H9 (cell line): ENCODE measurements at regions not wholly inside any gene's neighbourhood (a gene's known extent, or its start where the extent isn't known, plus 50 kb on each side); places are given as distances from the start of the nearest gene placed in this dataset.

Experiments used
- DNase-seq: peaks from one replicate; pipeline ENCODE4 v3.0.0-alpha.2; 2017
- H2AFZ ChIP-seq: one replicate; pipeline ENCODE4 v1.6.1; 2013; ENCODE audit warnings: mild to moderate bottlenecking, low read length, control low read depth, moderate library complexity
- H2AK5ac ChIP-seq: 2 replicates; pipeline ENCODE4 v1.6.1; 2013; ENCODE audit warnings: low read length, control low read depth, mixed read lengths; ENCODE audit not compliant: insufficient read length
- H2BK120ac ChIP-seq: one replicate; pipeline ENCODE4 v1.6.1; 2013; ENCODE audit warnings: low read depth, mild to moderate bottlenecking, low read length, control low read depth, inconsistent platforms; ENCODE audit not compliant: poor library complexity, severe bottlenecking
- H2BK12ac ChIP-seq: 2 replicates; pipeline ENCODE4 v1.6.1; 2013; ENCODE audit warnings: low read length, control low read depth, mixed read lengths, low read depth; ENCODE audit not compliant: insufficient read length
- H2BK15ac ChIP-seq: 2 replicates; pipeline ENCODE4 v1.6.1; 2013; ENCODE audit warnings: low read depth, low read length, control low read depth
- H2BK20ac ChIP-seq: one replicate; pipeline ENCODE4 v1.6.1; 2013; ENCODE audit warnings: low read depth, mild to moderate bottlenecking, low read length, control low read depth, inconsistent platforms; ENCODE audit not compliant: poor library complexity, severe bottlenecking
- H2BK5ac ChIP-seq: 2 replicates; pipeline ENCODE4 v1.6.1; 2013; ENCODE audit warnings: low read length, control low read depth, mixed read lengths; ENCODE audit not compliant: insufficient read length
- H3K14ac ChIP-seq: 2 replicates; pipeline ENCODE4 v1.6.1; 2013; ENCODE audit warnings: low read length, control low read depth; ENCODE audit not compliant: insufficient read depth
- H3K18ac ChIP-seq: 2 replicates; pipeline ENCODE4 v1.6.1; 2013; ENCODE audit warnings: low read depth, mild to moderate bottlenecking, mixed read lengths, low read length, control low read depth; ENCODE audit not compliant: insufficient read length
- H3K23ac ChIP-seq: 2 replicates; pipeline ENCODE4 v1.6.1; 2013; ENCODE audit warnings: low read length, control low read depth, mixed read lengths, low read depth; ENCODE audit not compliant: insufficient read length
- H3K23me2 ChIP-seq: 2 replicates; pipeline ENCODE4 v1.6.1; 2013; ENCODE audit warnings: low read depth, mild to moderate bottlenecking, mixed read lengths, low read length, control low read depth; ENCODE audit not compliant: insufficient read length, poor library complexity, severe bottlenecking
- H3K27ac ChIP-seq: 2 replicates; pipeline ENCODE4 v1.5.1; 2013; ENCODE audit warnings: low read length, control low read depth, mixed read lengths, low read depth; ENCODE audit not compliant: insufficient read length
- H3K27me3 ChIP-seq: 2 replicates; pipeline ENCODE4 v1.6.1; 2013; ENCODE audit warnings: low read length, control low read depth, inconsistent platforms; ENCODE audit not compliant: insufficient read depth
- H3K4ac ChIP-seq: 2 replicates; pipeline ENCODE4 v1.6.1; 2013; ENCODE audit warnings: low read depth, mild to moderate bottlenecking, control low read depth, inconsistent platforms, low read length, moderate library complexity
- H3K4me1 ChIP-seq: 2 replicates; pipeline ENCODE4 v1.6.1; 2013; ENCODE audit warnings: low read length, control low read depth, inconsistent platforms; ENCODE audit not compliant: insufficient read depth
- H3K4me2 ChIP-seq: 2 replicates; pipeline ENCODE4 v1.6.1; 2013; ENCODE audit warnings: low read length, control low read depth, mixed read lengths; ENCODE audit not compliant: insufficient read length, insufficient read depth
- H3K56ac ChIP-seq: 2 replicates; pipeline ENCODE4 v1.6.1; 2013; ENCODE audit warnings: low read depth, mild to moderate bottlenecking, mixed read lengths, low read length, control low read depth; ENCODE audit not compliant: insufficient read length
- H3K79me1 ChIP-seq: 2 replicates; pipeline ENCODE4 v1.6.1; 2013; ENCODE audit warnings: low read depth, mild to moderate bottlenecking, moderate library complexity, low read length, control low read depth, inconsistent platforms; ENCODE audit not compliant: insufficient read depth, poor library complexity, severe bottlenecking
- H3K79me2 ChIP-seq: 2 replicates; pipeline ENCODE4 v1.6.1; 2013; ENCODE audit warnings: low read length, control low read depth, inconsistent platforms; ENCODE audit not compliant: insufficient read depth
- H3K9ac ChIP-seq: 2 replicates; pipeline ENCODE4 v1.6.1; 2013; ENCODE audit warnings: low read length, control low read depth, mixed read lengths; ENCODE audit not compliant: insufficient read length; ENCODE audit errors: extremely low read depth
- H3K9me3 ChIP-seq: one replicate; pipeline ENCODE4 v1.6.1; 2013; ENCODE audit warnings: low read depth, low read length, inconsistent platforms; ENCODE audit not compliant: control insufficient read depth
- H3T11ph ChIP-seq: one replicate; pipeline ENCODE4 v1.6.1; 2013; ENCODE audit warnings: mild to moderate bottlenecking, low read length, control low read depth, inconsistent platforms
- H4K20me1 ChIP-seq: one replicate; pipeline ENCODE4 v1.6.1; 2013; ENCODE audit not compliant: control insufficient read depth, insufficient read length, insufficient read depth
- H4K5ac ChIP-seq: 2 replicates; pipeline ENCODE4 v1.6.1; 2013; ENCODE audit warnings: low read depth, mild to moderate bottlenecking, mixed read lengths, low read length, control low read depth; ENCODE audit not compliant: insufficient read length
- H4K8ac ChIP-seq: replicated peaks from 2 replicates; pipeline ENCODE4 v1.6.1; 2013; ENCODE audit warnings: low read length, control low read depth, mixed read lengths, low read depth; ENCODE audit not compliant: insufficient read length
- H4K91ac ChIP-seq: 2 replicates; pipeline ENCODE4 v1.6.1; 2013; ENCODE audit warnings: low read depth, mild to moderate bottlenecking, moderate library complexity, mixed read lengths, low read length, control low read depth; ENCODE audit not compliant: insufficient read length
- H3K27ac Mint-ChIP-seq, 3 experiments: 2 replicates in 2 of 3; 3 replicates in 1 of 3; pipeline ENCODE4 v1.8.0; 2020 to 2021; ENCODE audit warnings: mixed read lengths in 3 of 3, mild to moderate bottlenecking in 1 of 3, moderate library complexity in 1 of 3
- H3K27me3 Mint-ChIP-seq: 2 replicates; pipeline ENCODE4 v1.8.0; 2021; ENCODE audit warnings: low read depth, mild to moderate bottlenecking, moderate library complexity, mixed read lengths
- H3K36me3 Mint-ChIP-seq, 3 experiments: 2 replicates in 2 of 3; 3 replicates in 1 of 3; pipeline ENCODE4 v1.8.0; 2020 to 2021; ENCODE audit warnings: low read depth in 3 of 3, mixed read lengths in 3 of 3; ENCODE audit not compliant: insufficient read depth in 1 of 3
- H3K4me1 Mint-ChIP-seq, 2 experiments: 2 replicates each; pipeline ENCODE4 v1.8.0; 2020; ENCODE audit warnings: mixed read lengths in 2 of 2
- H3K4me3 Mint-ChIP-seq, 2 experiments: 2 replicates in 1 of 2; 3 replicates in 1 of 2; pipeline ENCODE4 v1.8.0; 2020 to 2021; ENCODE audit warnings: mild to moderate bottlenecking in 2 of 2, mixed read lengths in 2 of 2, moderate library complexity in 1 of 2
- H3K9me3 Mint-ChIP-seq, 2 experiments: 2 replicates in 1 of 2; 3 replicates in 1 of 2; pipeline ENCODE4 v1.8.0; 2020; ENCODE audit warnings: mild to moderate bottlenecking in 2 of 2, mixed read lengths in 2 of 2, moderate library complexity in 1 of 2
- CTCF ChIP-seq: fragments of 200-600 bp; sonication (generic); conservative IDR thresholded peaks from 3 replicates; pipeline ENCODE4 v1.8.0; 2021; ENCODE audit warnings: antibody characterized with exemption, mild to moderate bottlenecking
- WGBS: extraction: QIAGEN DNeasy Blood & Tissue Kit; methylation state at CpG from one replicate; pipeline ENCODE4 v1.1.7; 2013; ENCODE audit warnings: missing lambda C conversion rate, low lambda C conversion rate, mixed read lengths; ENCODE audit not compliant: insufficient read length; ENCODE audit errors: extremely low coverage; 5-methylcytosine and 5-hydroxymethylcytosine counted together

GRCh38 chr5:98363157-98363556 is 410.3 kb upstream of the RGMB start:
- no peak overlapping the region for H3K18ac ChIP-seq
- no peak overlapping the region; a peak in 1 of 7 replicates for H3K27ac Mint-ChIP-seq
- no peak overlapping the region for H3K4ac ChIP-seq
- H2BK20ac ChIP-seq, result no peak overlapping the region
- no peaks in the 10 kb centered on the region for H3K79me1 ChIP-seq
- no peak for TF ChIP-seq CTCF
- no peaks in the 10 kb centered on the region for H3K27me3 ChIP-seq
- H3T11ph ChIP-seq, result no peak overlapping the region
- H3K23ac ChIP-seq, result no peak overlapping the region
- no peak overlapping the region for H3K56ac ChIP-seq
- H2BK12ac ChIP-seq, result no peak overlapping the region
- H3K9me3 Mint-ChIP-seq, result peaks cover 13 to 22% of the 10 kb centered on the region in 2 experiments; a peak in 4 of 5 replicates
- no peaks in the 10 kb centered on the region for H3K79me2 ChIP-seq
- no peaks in the 10 kb centered on the region for H4K20me1 ChIP-seq
- no peak overlapping the region for H3K4me2 ChIP-seq
- no peak for DNase-seq
- H3K23me2 ChIP-seq, result no peaks in the 10 kb centered on the region
- no peak overlapping the region for H4K8ac ChIP-seq
- H3K27ac ChIP-seq, result no peak overlapping the region
- no peak overlapping the region for H4K5ac ChIP-seq
- no peak overlapping the region for H3K14ac ChIP-seq
- no peak overlapping the region for H2AK5ac ChIP-seq
- H3K4me3 Mint-ChIP-seq, result no peak overlapping the region
- H2AFZ ChIP-seq, result no peak overlapping the region
- H3K9me3 ChIP-seq, result no peaks in the 10 kb centered on the region
- H3K9ac ChIP-seq, result no peak overlapping the region
- H3K36me3 Mint-ChIP-seq, result peaks cover 0 to 15% (median 5%) of the 10 kb centered on the region in 3 experiments; a peak in 5 of 7 replicates
- no peak overlapping the region for H2BK5ac ChIP-seq
- H2BK120ac ChIP-seq, result no peak overlapping the region
- no peak overlapping the region for H2BK15ac ChIP-seq
- no peaks in the 10 kb centered on the region for H3K4me1 ChIP-seq
- WGBS, result no CpG with 5 or more reads among the region's 5 CpGs
- H3K4me1 Mint-ChIP-seq, result peaks cover 0 to 5% of the 10 kb centered on the region in 2 experiments; a peak in 1 of 4 replicates
- H3K27me3 Mint-ChIP-seq, result no peaks in the 10 kb centered on the region
- no peak overlapping the region for H4K91ac ChIP-seq
